Ishikawa (cell line): ENCODE measurements at regions not wholly inside any gene's neighbourhood (a gene's known extent, or its start where the extent isn't known, plus 50 kb on each side); places are given as distances from the start of the nearest gene placed in this dataset.

Source experiments
- CEBPB ChIP-seq: IDR thresholded peaks from 2 replicates; pipeline ENCODE4 v1.6.1; 2012
- CREB1 ChIP-seq: IDR thresholded peaks from 2 replicates; pipeline ENCODE4 v1.6.1; 2012; ENCODE audit warnings: low read depth
- EGR1 ChIP-seq: IDR thresholded peaks from 2 replicates; pipeline ENCODE4 v1.6.1; 2012
- EP300 ChIP-seq: IDR thresholded peaks from 2 replicates; pipeline ENCODE4 v1.6.1; 2012; ENCODE audit warnings: borderline replicate concordance
- FOXM1 ChIP-seq: IDR thresholded peaks from 2 replicates; pipeline ENCODE4 v1.6.1; 2012; ENCODE audit warnings: low read depth, borderline replicate concordance
- NFIC ChIP-seq: IDR thresholded peaks from 2 replicates; pipeline ENCODE4 v1.6.1; 2012
- RAD21 ChIP-seq: IDR thresholded peaks from 2 replicates; pipeline ENCODE4 v1.6.1; 2012; ENCODE audit warnings: low read depth
- TAF1 ChIP-seq: IDR thresholded peaks from 2 replicates; pipeline ENCODE4 v1.6.1; 2012; ENCODE audit warnings: low read depth, mild to moderate bottlenecking
- TCF12 ChIP-seq: IDR thresholded peaks from 2 replicates; pipeline ENCODE4 v1.6.1; 2012; ENCODE audit warnings: low read depth
- TEAD4 ChIP-seq: IDR thresholded peaks from 2 replicates; pipeline ENCODE4 v1.6.1; 2012
- YY1 ChIP-seq: IDR thresholded peaks from 2 replicates; pipeline ENCODE4 v1.6.1; 2012; ENCODE audit warnings: low read depth
- ZBTB7A ChIP-seq: IDR thresholded peaks from 2 replicates; pipeline ENCODE4 v1.6.1; 2012; ENCODE audit warnings: low read depth
- TF ChIP-seq, protein P1 (sequence below): IDR thresholded peaks from 2 replicates; pipeline ENCODE4 v1.6.1; 2012
- TF ChIP-seq, protein P2 (sequence below): IDR thresholded peaks from 2 replicates; pipeline ENCODE4 v1.6.1; 2012
- TF ChIP-seq, protein P3 (sequence below): IDR thresholded peaks from 2 replicates; pipeline ENCODE4 v1.6.1; 2012; ENCODE audit warnings: low read depth, mild to moderate bottlenecking

GRCh38 chr6:95228636-95229035 is 348.7 kb upstream of the MANEA start:
- TF ChIP-seq, protein P1, sequence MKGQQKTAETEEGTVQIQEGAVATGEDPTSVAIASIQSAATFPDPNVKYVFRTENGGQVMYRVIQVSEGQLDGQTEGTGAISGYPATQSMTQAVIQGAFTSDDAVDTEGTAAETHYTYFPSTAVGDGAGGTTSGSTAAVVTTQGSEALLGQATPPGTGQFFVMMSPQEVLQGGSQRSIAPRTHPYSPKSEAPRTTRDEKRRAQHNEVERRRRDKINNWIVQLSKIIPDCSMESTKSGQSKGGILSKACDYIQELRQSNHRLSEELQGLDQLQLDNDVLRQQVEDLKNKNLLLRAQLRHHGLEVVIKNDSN = no peak

- TF ChIP-seq YY1 (no peak), NFIC (no peak), EGR1 (no peak), ZBTB7A (no peak), CEBPB (no peak), EP300 (no peak), RAD21 (no peak), FOXM1 (no peak), TAF1 (no peak)
- TF ChIP-seq, protein P2, sequence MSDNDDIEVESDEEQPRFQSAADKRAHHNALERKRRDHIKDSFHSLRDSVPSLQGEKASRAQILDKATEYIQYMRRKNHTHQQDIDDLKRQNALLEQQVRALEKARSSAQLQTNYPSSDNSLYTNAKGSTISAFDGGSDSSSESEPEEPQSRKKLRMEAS = no peak
- TF ChIP-seq, protein P3, sequence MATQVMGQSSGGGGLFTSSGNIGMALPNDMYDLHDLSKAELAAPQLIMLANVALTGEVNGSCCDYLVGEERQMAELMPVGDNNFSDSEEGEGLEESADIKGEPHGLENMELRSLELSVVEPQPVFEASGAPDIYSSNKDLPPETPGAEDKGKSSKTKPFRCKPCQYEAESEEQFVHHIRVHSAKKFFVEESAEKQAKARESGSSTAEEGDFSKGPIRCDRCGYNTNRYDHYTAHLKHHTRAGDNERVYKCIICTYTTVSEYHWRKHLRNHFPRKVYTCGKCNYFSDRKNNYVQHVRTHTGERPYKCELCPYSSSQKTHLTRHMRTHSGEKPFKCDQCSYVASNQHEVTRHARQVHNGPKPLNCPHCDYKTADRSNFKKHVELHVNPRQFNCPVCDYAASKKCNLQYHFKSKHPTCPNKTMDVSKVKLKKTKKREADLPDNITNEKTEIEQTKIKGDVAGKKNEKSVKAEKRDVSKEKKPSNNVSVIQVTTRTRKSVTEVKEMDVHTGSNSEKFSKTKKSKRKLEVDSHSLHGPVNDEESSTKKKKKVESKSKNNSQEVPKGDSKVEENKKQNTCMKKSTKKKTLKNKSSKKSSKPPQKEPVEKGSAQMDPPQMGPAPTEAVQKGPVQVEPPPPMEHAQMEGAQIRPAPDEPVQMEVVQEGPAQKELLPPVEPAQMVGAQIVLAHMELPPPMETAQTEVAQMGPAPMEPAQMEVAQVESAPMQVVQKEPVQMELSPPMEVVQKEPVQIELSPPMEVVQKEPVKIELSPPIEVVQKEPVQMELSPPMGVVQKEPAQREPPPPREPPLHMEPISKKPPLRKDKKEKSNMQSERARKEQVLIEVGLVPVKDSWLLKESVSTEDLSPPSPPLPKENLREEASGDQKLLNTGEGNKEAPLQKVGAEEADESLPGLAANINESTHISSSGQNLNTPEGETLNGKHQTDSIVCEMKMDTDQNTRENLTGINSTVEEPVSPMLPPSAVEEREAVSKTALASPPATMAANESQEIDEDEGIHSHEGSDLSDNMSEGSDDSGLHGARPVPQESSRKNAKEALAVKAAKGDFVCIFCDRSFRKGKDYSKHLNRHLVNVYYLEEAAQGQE = no peak
Observed at GRCh38 chr6:95230071-95230740, 347.1 kb upstream of the MANEA start.

DNA sequence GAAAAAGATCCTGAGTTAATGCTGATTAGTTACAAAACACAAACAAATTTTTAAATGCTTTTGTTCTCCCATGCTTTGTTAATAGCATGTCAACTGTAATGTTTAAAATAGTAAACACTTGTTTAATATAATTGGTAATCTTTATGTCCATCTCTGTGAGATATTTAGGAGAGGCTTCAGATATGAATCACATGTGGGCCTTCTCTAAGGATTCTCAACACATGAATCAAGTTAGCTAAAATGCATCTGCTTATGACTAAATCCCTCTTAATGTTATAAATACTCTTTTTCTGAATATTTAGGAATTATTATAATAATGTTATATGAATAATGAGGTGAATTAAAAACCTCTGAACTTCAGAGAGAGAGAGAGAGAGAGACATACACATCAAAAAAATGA is 345.9 kb upstream of the MANEA start:
- no peak for TF ChIP-seq CEBPB

DNA sequence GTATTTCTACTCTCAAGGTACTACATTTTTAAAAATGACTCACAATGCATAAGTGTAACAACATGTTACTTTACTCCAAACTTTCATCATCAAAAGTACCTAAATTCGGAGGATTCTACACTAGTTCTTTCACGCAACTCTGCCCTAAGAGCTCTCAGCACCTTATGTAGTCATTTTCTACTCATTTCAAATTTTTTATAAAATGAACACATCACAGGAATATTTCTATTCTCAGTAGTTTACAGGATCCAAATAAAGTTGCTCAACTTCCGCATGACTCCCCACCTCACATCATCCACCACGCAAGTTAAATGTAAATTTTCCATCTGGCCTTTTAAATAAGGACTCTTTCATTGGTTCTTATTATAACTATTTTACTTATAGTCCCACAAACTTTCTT is 344.9 kb upstream of the MANEA start:
- TF ChIP-seq, protein P3 = no peak
- TF ChIP-seq, protein P1 = no peak
- TF ChIP-seq TEAD4 = no peak
- no peak for TF ChIP-seq CREB1
- TF ChIP-seq RAD21 = no peak

DNA sequence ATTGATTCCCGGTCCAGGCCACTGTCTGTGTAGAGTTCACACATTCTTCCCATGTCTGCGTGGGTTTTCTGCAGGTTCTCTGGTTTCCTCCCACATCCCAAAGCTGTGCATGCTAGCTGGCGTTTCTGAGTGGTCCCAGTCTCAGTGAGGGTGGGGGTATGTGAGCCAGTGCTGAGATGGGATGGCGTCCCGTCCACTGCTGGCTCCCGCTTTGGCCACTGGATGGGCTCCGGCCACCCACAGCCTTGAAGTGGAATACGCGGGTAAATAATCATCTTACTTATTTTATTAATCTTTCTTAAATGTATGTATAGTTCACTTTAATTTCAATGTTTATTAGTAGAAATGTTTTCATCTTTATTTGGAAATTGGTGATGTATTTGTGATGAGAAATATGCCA is 343.5 kb upstream of the MANEA start:
- TF ChIP-seq, protein P3 = no peak
- TF ChIP-seq, protein P2 = no peak

GRCh38 chr6:95240514-95240913 is 336.8 kb upstream of the MANEA start:
- TF ChIP-seq, protein P2 = no peak
- TF ChIP-seq CREB1 (no peak), CEBPB (no peak), EGR1 (no peak), TCF12 (no peak), NFIC (no peak)
- TF ChIP-seq, protein P3 = no peak
